ENCODE measurements at regions not wholly inside any gene's neighbourhood (a gene's known extent, or its start where the extent isn't known, plus 50 kb on each side); places are given as distances from the start of the nearest gene placed in this dataset.

GRCh38 chr2:64846177-64846576 lies 143.0 kb upstream of the SLC1A4 start:
- TF ChIP-seq MAX (IDR thresholded peaks at IDR 0.05), result no peak
- TF ChIP-seq CTCF (IDR thresholded peaks at IDR 0.05; ENCODE audit: low read depth, low read length, missing input control), result no peak
- no peak for TF ChIP-seq SP1 (IDR thresholded peaks at IDR 0.05)
- TF ChIP-seq TAF1 (conservative IDR thresholded peaks at IDR 0.05), result no peak
- no peak for TF ChIP-seq FOXA1 (IDR thresholded peaks at IDR 0.05)

Data from liver (tissue), 3 donors.